Endothelial cell of umbilical vein (primary cell): ENCODE measurements at regions not wholly inside any gene's neighbourhood (a gene's known extent, or its start where the extent isn't known, plus 50 kb on each side); places are given as distances from the start of the nearest gene placed in this dataset.

Source experiments
- BruUV-seq: library from RNA; stranded (reverse); fragments of 400-500 nt; replicated peaks from 2 replicates; lab custom pipeline; 2021; lab: Mats Ljungman, UMichigan
- CTCF ChIA-PET: fragments of 300-600, 350-600 bp; sonication (Branson Sonifier 250); formaldehyde crosslinking; loops from one replicate; lab custom pipeline; 2021; ENCODE audit warnings: antibody characterized with exemption, inconsistent platforms; lab: Charles Lee
- POLR2A ChIA-PET: fragments of 300-600, 350-600 bp; sonication (Branson Sonifier 250); formaldehyde crosslinking; loops from one replicate; lab custom pipeline; 2021; ENCODE audit warnings: antibody characterized with exemption, inconsistent platforms; lab: Charles Lee
- DNase-seq: peaks from one replicate; pipeline ENCODE4 v3.0.0-alpha.2; 2011; ENCODE audit warnings: low read depth, low spot score
- FAIRE-seq: peaks from 2 replicates; lab custom pipeline; 2011; peaks lifted over from hg19 to GRCh38; lab: Jason Lieb, UNC
- H2AFZ ChIP-seq: 2 replicates; pipeline ENCODE4 v1.6.0; 2012; ENCODE audit warnings: low read depth, low read length, control low read depth, inconsistent platforms
- H3K27ac ChIP-seq: 2 replicates; pipeline ENCODE4 v1.5.1; 2011; ENCODE audit warnings: low read depth, mild to moderate bottlenecking, control low read depth, low read length, moderate library complexity; ENCODE audit not compliant: insufficient read depth
- H3K27me3 ChIP-seq, 2 experiments: 2 replicates each; pipeline versions ENCODE4 v1.6.0 to v1.6.1; 2011; ENCODE audit warnings: low read length in 2 of 2, mixed read lengths in 1 of 2; ENCODE audit not compliant: control insufficient read depth in 2 of 2, insufficient read depth in 2 of 2
- H3K36me3 ChIP-seq, 2 experiments: 2 replicates in 1 of 2; 3 replicates in 1 of 2; pipeline ENCODE4 v1.5.1; 2011; ENCODE audit warnings: low read length in 2 of 2, mild to moderate bottlenecking in 1 of 2, moderate library complexity in 1 of 2; ENCODE audit not compliant: control insufficient read depth in 2 of 2, insufficient read depth in 2 of 2; ENCODE audit errors: extremely low read depth in 1 of 2
- H3K4me1 ChIP-seq: 3 replicates; pipeline ENCODE4 v1.5.1; 2011; ENCODE audit warnings: mild to moderate bottlenecking, low read length; ENCODE audit not compliant: control insufficient read depth, insufficient read depth; ENCODE audit errors: extremely low read depth
- H3K4me2 ChIP-seq: 2 replicates; pipeline ENCODE4 v1.6.1; 2011; ENCODE audit warnings: low read length, control low read depth, mixed read lengths; ENCODE audit not compliant: insufficient read depth
- H3K4me3 ChIP-seq, 3 experiments: fragments of 200-600 bp in 1 of 3; sonication (generic), shearing (Covaris generic) in 1 of 3; replicated peaks in 1 of 3; 2 replicates each; pipeline ENCODE4 v1.5.1; 2011 to 2016; ENCODE audit warnings: control low read depth in 3 of 3, low read length in 3 of 3, mild to moderate bottlenecking in 2 of 3, inconsistent platforms in 1 of 3, low read depth in 1 of 3, moderate library complexity in 1 of 3; ENCODE audit not compliant: insufficient read depth in 1 of 3
- H3K79me2 ChIP-seq: 2 replicates; pipeline ENCODE4 v1.6.0; 2012; ENCODE audit warnings: low read length, inconsistent platforms; ENCODE audit not compliant: control insufficient read depth, insufficient read depth
- H3K9ac ChIP-seq: replicated peaks from 2 replicates; pipeline ENCODE3; 2011; ENCODE audit warnings: low read length, control low read depth; ENCODE audit not compliant: insufficient read depth; ENCODE audit errors: extremely low read depth
- H3K9me1 ChIP-seq: replicated peaks from 3 replicates; pipeline ENCODE4 v1.6.0; 2011; ENCODE audit warnings: mild to moderate bottlenecking, low read length; ENCODE audit not compliant: control insufficient read depth, insufficient read depth; ENCODE audit errors: extremely low read depth
- H3K9me3 ChIP-seq: replicated peaks from 2 replicates; pipeline ENCODE4 v1.5.1; 2012; ENCODE audit warnings: low read length, inconsistent platforms; ENCODE audit not compliant: control insufficient read depth, insufficient read depth
- H4K20me1 ChIP-seq: replicated peaks from 2 replicates; pipeline ENCODE3; 2011; ENCODE audit warnings: mild to moderate bottlenecking, low read length; ENCODE audit not compliant: control insufficient read depth, insufficient read depth; ENCODE audit errors: extremely low read depth
- EZH2 ChIP-seq: IDR thresholded peaks from 2 replicates; pipeline ENCODE4 v1.6.1; 2012; ENCODE audit warnings: borderline replicate concordance, low read depth, mild to moderate bottlenecking, moderate library complexity, low read length, inconsistent platforms; ENCODE audit not compliant: severe bottlenecking
- FOS ChIP-seq: IDR thresholded peaks from 2 replicates; pipeline ENCODE4 v1.6.1; 2011; ENCODE audit warnings: mild to moderate bottlenecking, low read length, moderate library complexity, borderline replicate concordance; ENCODE audit not compliant: insufficient read depth
- GATA2 ChIP-seq: IDR thresholded peaks from 2 replicates; pipeline ENCODE4 v1.7.0; 2011; ENCODE audit warnings: low read depth, mild to moderate bottlenecking, moderate library complexity, mixed read lengths, low read length; ENCODE audit not compliant: insufficient read length, insufficient read depth
- JUN ChIP-seq: IDR thresholded peaks from 2 replicates; pipeline ENCODE4 v1.6.1; 2011; ENCODE audit warnings: borderline replicate concordance, low read depth; ENCODE audit not compliant: insufficient read length, insufficient read depth
- dilution Hi-C: fragments of 300-500 bp; cut with MboI; formaldehyde crosslinking; loops from one replicate; pipeline ENCODE4 v1.15.0; 2019; ENCODE audit warnings: low sequenced_read_pairs; ENCODE audit not compliant: extremely low pct_ligation_motif_present
- intact Hi-C: fragments of 100-400 bp; cut with micrococcal nuclease; formaldehyde crosslinking; loops from one replicate; pipeline ENCODE4 v1.10.0; 2022
- TF ChIP-seq, protein P1 (sequence below), 2 donors: IDR thresholded peaks; 1 replicate in 1 of 2; 2 replicates in 1 of 2; pipeline ENCODE4 v1.5.1; 2011; ENCODE audit warnings: low read length in 2 of 2, mild to moderate bottlenecking in 2 of 2, moderate library complexity in 2 of 2, control low read depth in 1 of 2, inconsistent platforms in 1 of 2, low read depth in 1 of 2; ENCODE audit not compliant: insufficient read depth in 1 of 2; ENCODE audit errors: extremely low read depth in 1 of 2

DNA sequence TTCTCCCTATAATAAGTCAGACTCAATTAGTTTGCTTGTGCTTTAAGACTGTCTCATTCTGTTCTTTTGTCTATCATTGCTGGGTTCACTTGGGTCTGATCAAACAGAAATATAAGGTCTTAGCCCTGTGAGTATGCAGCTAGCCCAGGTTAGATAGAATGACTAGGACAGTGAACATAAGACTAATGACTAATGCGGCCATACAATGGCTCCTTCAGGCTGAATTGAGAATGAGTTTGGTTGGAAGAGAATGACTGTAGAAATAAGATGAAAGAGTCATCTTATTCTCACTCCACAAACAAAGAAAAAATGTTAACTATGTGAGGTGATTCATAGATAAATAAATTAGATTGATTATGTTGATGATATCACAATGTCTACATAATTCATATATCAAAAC is 50.1 kb upstream of the OBI1 start:
- H3K4me1 ChIP-seq: peaks cover 7% of the 10 kb centered on the region
- no peak overlapping the region for H2AFZ ChIP-seq
- H3K4me2 ChIP-seq: peak overlapping the region; percentile 33
- TF ChIP-seq, protein P1, sequence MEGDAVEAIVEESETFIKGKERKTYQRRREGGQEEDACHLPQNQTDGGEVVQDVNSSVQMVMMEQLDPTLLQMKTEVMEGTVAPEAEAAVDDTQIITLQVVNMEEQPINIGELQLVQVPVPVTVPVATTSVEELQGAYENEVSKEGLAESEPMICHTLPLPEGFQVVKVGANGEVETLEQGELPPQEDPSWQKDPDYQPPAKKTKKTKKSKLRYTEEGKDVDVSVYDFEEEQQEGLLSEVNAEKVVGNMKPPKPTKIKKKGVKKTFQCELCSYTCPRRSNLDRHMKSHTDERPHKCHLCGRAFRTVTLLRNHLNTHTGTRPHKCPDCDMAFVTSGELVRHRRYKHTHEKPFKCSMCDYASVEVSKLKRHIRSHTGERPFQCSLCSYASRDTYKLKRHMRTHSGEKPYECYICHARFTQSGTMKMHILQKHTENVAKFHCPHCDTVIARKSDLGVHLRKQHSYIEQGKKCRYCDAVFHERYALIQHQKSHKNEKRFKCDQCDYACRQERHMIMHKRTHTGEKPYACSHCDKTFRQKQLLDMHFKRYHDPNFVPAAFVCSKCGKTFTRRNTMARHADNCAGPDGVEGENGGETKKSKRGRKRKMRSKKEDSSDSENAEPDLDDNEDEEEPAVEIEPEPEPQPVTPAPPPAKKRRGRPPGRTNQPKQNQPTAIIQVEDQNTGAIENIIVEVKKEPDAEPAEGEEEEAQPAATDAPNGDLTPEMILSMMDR (IDR thresholded peaks at IDR 0.05; ENCODE audit: extremely low read depth in 1 of 2, insufficient read depth in 1 of 2, low read depth in 1 of 2, low read length in 2 of 2): no peak
- peak; percentile 44 for TF ChIP-seq JUN
- TF ChIP-seq EZH2: no peak
- TF ChIP-seq FOS: peak; percentile 45
- TF ChIP-seq GATA2: peak; percentile 56
- no TSS peak for BruUV-seq
- POLR2A ChIA-PET: no interaction called here
- no peaks in the 10 kb centered on the region for H3K27me3 ChIP-seq
- no peaks in the 10 kb centered on the region for H3K36me3 ChIP-seq
- no peaks in the 10 kb centered on the region for H3K9me1 ChIP-seq
- CTCF ChIA-PET: interaction anchor here (1.0 kb wide), 1 partner anchor 16 kb away, joined by 3 read pairs; no protein-coding TSS in a partner anchor
- H3K79me2 ChIP-seq: no peaks in the 10 kb centered on the region
- intact Hi-C loops: no loop called here
- no peaks in the 10 kb centered on the region for H3K9me3 ChIP-seq
- FAIRE-seq (peak; percentile 38), DNase-seq (peak; percentile 24)
- H3K27ac ChIP-seq: no peak overlapping the region
- dilution Hi-C loops: no loop called here
- H3K9ac ChIP-seq: no peak overlapping the region
- H3K4me3 ChIP-seq: no peak overlapping the region
- no peaks in the 10 kb centered on the region for H4K20me1 ChIP-seq
